ENCODE measurements at regions not wholly inside any gene's neighbourhood (a gene's known extent, or its start where the extent isn't known, plus 50 kb on each side); places are given as distances from the start of the nearest gene placed in this dataset.

DNA sequence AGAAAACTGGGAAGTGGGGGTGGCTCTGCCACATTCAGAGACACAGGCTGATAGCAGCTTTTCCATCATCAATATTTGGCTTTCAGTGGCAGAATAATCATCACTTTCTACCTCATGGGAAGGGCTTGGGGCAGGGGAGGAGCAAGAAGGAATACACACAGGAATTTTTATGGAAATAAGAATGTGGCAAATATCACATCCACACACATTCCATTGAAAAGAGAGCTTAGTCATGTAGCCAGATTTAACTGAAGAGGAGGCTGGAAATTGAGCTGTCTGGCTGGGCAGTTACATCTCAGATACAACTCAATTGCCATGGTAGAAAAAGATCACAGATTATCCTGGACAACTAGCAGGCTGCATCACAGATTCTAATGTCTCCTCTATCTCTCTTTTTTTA lies 1474.0 kb upstream of the ACVR2A start:
- ATAC-seq (no peak), DNase-seq (ENCODE audit: low read depth, low spot score) (no peak)
- intact Hi-C loops (cut with micrococcal nuclease; ENCODE audit: unreplicated experiment) (no loop called here), in situ Hi-C loops (cut with HindIII; ENCODE audit: low pct_unique_long_range_greater_than_20kb, low sequenced_read_pairs) (no loop called here)
- H3K36me3 ChIP-seq (ENCODE audit: control insufficient read depth, insufficient read depth, low read length), result no peaks in the 10 kb centered on the region
- BruUV-seq (replicated peaks), result no TSS peak
- ChIA-PET CTCF (no interaction called here), POLR2A (no interaction called here)
- TF ChIP-seq, protein P1, sequence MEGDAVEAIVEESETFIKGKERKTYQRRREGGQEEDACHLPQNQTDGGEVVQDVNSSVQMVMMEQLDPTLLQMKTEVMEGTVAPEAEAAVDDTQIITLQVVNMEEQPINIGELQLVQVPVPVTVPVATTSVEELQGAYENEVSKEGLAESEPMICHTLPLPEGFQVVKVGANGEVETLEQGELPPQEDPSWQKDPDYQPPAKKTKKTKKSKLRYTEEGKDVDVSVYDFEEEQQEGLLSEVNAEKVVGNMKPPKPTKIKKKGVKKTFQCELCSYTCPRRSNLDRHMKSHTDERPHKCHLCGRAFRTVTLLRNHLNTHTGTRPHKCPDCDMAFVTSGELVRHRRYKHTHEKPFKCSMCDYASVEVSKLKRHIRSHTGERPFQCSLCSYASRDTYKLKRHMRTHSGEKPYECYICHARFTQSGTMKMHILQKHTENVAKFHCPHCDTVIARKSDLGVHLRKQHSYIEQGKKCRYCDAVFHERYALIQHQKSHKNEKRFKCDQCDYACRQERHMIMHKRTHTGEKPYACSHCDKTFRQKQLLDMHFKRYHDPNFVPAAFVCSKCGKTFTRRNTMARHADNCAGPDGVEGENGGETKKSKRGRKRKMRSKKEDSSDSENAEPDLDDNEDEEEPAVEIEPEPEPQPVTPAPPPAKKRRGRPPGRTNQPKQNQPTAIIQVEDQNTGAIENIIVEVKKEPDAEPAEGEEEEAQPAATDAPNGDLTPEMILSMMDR (IDR thresholded peaks at IDR 0.05), result no peak
- no peak for TF ChIP-seq POLR2AphosphoS5 (IDR thresholded peaks at IDR 0.05; ENCODE audit: low read depth, low read length)
- no peak for TF ChIP-seq SIN3A (IDR thresholded peaks at IDR 0.05; ENCODE audit: borderline replicate concordance, insufficient read depth, low read depth, low read length)
- TF ChIP-seq TCF7L2 (IDR thresholded peaks at IDR 0.05; ENCODE audit: low read depth, low read length), result no peak
- TF ChIP-seq, protein P2, sequence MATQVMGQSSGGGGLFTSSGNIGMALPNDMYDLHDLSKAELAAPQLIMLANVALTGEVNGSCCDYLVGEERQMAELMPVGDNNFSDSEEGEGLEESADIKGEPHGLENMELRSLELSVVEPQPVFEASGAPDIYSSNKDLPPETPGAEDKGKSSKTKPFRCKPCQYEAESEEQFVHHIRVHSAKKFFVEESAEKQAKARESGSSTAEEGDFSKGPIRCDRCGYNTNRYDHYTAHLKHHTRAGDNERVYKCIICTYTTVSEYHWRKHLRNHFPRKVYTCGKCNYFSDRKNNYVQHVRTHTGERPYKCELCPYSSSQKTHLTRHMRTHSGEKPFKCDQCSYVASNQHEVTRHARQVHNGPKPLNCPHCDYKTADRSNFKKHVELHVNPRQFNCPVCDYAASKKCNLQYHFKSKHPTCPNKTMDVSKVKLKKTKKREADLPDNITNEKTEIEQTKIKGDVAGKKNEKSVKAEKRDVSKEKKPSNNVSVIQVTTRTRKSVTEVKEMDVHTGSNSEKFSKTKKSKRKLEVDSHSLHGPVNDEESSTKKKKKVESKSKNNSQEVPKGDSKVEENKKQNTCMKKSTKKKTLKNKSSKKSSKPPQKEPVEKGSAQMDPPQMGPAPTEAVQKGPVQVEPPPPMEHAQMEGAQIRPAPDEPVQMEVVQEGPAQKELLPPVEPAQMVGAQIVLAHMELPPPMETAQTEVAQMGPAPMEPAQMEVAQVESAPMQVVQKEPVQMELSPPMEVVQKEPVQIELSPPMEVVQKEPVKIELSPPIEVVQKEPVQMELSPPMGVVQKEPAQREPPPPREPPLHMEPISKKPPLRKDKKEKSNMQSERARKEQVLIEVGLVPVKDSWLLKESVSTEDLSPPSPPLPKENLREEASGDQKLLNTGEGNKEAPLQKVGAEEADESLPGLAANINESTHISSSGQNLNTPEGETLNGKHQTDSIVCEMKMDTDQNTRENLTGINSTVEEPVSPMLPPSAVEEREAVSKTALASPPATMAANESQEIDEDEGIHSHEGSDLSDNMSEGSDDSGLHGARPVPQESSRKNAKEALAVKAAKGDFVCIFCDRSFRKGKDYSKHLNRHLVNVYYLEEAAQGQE (IDR thresholded peaks at IDR 0.05; ENCODE audit: insufficient read depth in 1 of 2, low read depth in 2 of 2, low read length in 1 of 2), result no peak
- no peaks in the 10 kb centered on the region for H3K27me3 ChIP-seq (ENCODE audit: control insufficient read depth, insufficient read depth, low read length)
- no peak overlapping the region for H3K27ac ChIP-seq (ENCODE audit: low read length)
- no peaks in the 10 kb centered on the region for H3K9me3 ChIP-seq (ENCODE audit: control insufficient read depth, insufficient read depth, low read depth, low read length)
- H3K4me1 ChIP-seq (ENCODE audit: control insufficient read depth, insufficient read depth, low read length), result no peaks in the 10 kb centered on the region
- H3K4me3 ChIP-seq (ENCODE audit: low read depth in 2 of 2, low read length in 2 of 2), result no peak overlapping the region

DNA sequence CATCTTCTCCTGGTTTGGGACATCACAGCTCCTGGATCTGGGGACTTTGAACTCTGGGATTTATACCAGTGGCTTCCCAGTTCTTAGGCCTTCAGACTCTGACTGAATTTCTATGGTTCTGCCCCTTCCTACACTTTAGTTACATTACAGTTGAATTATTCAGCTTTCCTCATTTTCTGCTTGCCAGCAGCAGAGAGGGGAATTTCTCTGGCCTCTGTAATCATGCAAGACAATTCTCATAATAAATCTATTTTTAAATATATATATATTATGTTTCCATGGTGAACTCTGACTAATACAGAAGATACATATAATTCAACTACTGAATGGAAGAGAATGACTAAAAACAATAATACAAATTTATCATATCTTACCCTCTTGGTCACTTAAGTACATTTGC lies 1478.6 kb upstream of the ACVR2A start:
- Histone ChIP-seq H3K27ac (ENCODE audit: low read length) (no peak overlapping the region), H3K27me3 (ENCODE audit: control insufficient read depth, insufficient read depth, low read length) (no peaks in the 10 kb centered on the region), H3K9me3 (ENCODE audit: control insufficient read depth, insufficient read depth, low read depth, low read length) (no peaks in the 10 kb centered on the region), H3K36me3 (ENCODE audit: control insufficient read depth, insufficient read depth, low read length) (no peaks in the 10 kb centered on the region), H3K4me1 (ENCODE audit: control insufficient read depth, insufficient read depth, low read length) (no peaks in the 10 kb centered on the region), H3K4me3 (ENCODE audit: low read depth in 2 of 2, low read length in 2 of 2) (no peak overlapping the region)
- DNase-seq (ENCODE audit: low read depth, low spot score), result no peak
- POLR2A ChIA-PET, result no interaction called here
- in situ Hi-C loops (cut with HindIII; ENCODE audit: low pct_unique_long_range_greater_than_20kb, low sequenced_read_pairs) (no loop called here), intact Hi-C loops (cut with micrococcal nuclease; ENCODE audit: unreplicated experiment) (no loop called here)
- ATAC-seq, result no peak
- TF ChIP-seq, protein P1 (IDR thresholded peaks at IDR 0.05), result no peak
- no peak for TF ChIP-seq SIN3A (IDR thresholded peaks at IDR 0.05; ENCODE audit: borderline replicate concordance, insufficient read depth, low read depth, low read length)
- TF ChIP-seq, protein P2 (IDR thresholded peaks at IDR 0.05; ENCODE audit: insufficient read depth in 1 of 2, low read depth in 2 of 2, low read length in 1 of 2), result no peak
- TF ChIP-seq TCF7L2 (IDR thresholded peaks at IDR 0.05; ENCODE audit: low read depth, low read length), result no peak
- no peak for TF ChIP-seq POLR2AphosphoS5 (IDR thresholded peaks at IDR 0.05; ENCODE audit: low read depth, low read length)
- no TSS peak for BruUV-seq (replicated peaks)
- CTCF ChIA-PET, result interaction anchor here (0.6 kb wide), 1 partner anchor 495 kb away, joined by 4 read pairs; no protein-coding TSS in a partner anchor
